Heart right ventricle (tissue), 16 donors: ENCODE measurements at regions not wholly inside any gene's neighbourhood (a gene's known extent, or its start where the extent isn't known, plus 50 kb on each side); places are given as distances from the start of the nearest gene placed in this dataset.
A peak's percentile ranks its signal among the peaks of the same experiment; 100 is the strongest.

ENCODE experiments used
- ATAC-seq, 8 donors: fragments of 200-7000 bp; cut with Tn5 transposase; one replicate each; pipeline ENCODE4 v1.9.1; 2020; ENCODE audit warnings: mild to moderate bottlenecking in 8 of 8, moderate library complexity in 8 of 8, moderate number of reproducible peaks in 1 of 8
- DNase-seq, 2 donors: peaks; one replicate each; pipeline ENCODE4 v3.0.0-alpha.2; 2020
- H3K27ac ChIP-seq, 10 donors: fragments of 200-600 bp; sonication (generic) in 2 of 10; one replicate each; pipeline versions ENCODE4 v1.5.0 to v1.8.0; 2020 to 2022; ENCODE audit warnings: mild to moderate bottlenecking in 3 of 10
- H3K27me3 ChIP-seq, 7 donors: fragments of 200-600 bp; one replicate each; pipeline ENCODE4 v1.8.0; 2021 to 2022; ENCODE audit warnings: mild to moderate bottlenecking in 2 of 7
- H3K36me3 ChIP-seq, 9 donors: fragments of 200-600 bp; sonication (generic) in 1 of 9; one replicate each; pipeline versions ENCODE4 v1.5.0 to v1.8.0; 2020 to 2022; ENCODE audit warnings: mild to moderate bottlenecking in 2 of 9
- H3K4me1 ChIP-seq, 9 donors: fragments of 200-600 bp; sonication (generic) in 1 of 9; one replicate each; pipeline versions ENCODE4 v1.5.0 to v1.8.0; 2020 to 2022; ENCODE audit warnings: mild to moderate bottlenecking in 4 of 9
- H3K4me3 ChIP-seq, 10 donors: fragments of 200-600 bp; sonication (generic) in 2 of 10; one replicate each; pipeline versions ENCODE4 v1.5.0 to v1.8.0; 2020 to 2022; ENCODE audit warnings: mild to moderate bottlenecking in 7 of 10, moderate library complexity in 2 of 10
- H3K9me3 ChIP-seq, 11 donors: fragments of 200-600 bp in 10 of 11; sonication (generic) in 2 of 11; one replicate each; pipeline versions ENCODE4 v1.5.0 to v1.8.0; 2013 to 2022; ENCODE audit warnings: mild to moderate bottlenecking in 2 of 11, control low read depth in 1 of 11, moderate library complexity in 1 of 11
- WGBS, 2 donors: extraction: QIAGEN DNeasy Blood & Tissue Kit; methylation state at CpG; one replicate each; pipeline ENCODE4 v1.1.7; 2013; ENCODE audit warnings: inconsistent platforms in 1 of 2; 5-methylcytosine and 5-hydroxymethylcytosine counted together
- intact Hi-C, 10 donors: fragments of 100-400 bp; cut with DNase I; formaldehyde crosslinking; loops; one replicate each; pipeline versions ENCODE4 v1.11.1 to v1.14.2; 2022
- TF ChIP-seq, protein P1 (sequence below), 9 donors: fragments of 200-600 bp; sonication (generic) in 2 of 9; IDR thresholded peaks; one replicate each; pipeline versions ENCODE4 v1.5.0 to v1.8.0; 2021 to 2022; ENCODE audit warnings: antibody characterized with exemption in 9 of 9, mild to moderate bottlenecking in 5 of 9, moderate library complexity in 1 of 9
- donor health status: Arrhythmogenic right ventricular cardiomyopathy.
- donor health status: ischemic (EF 13 %, LVEDD 7.1; RV severe dilation, severe dysfunction).
- donor health status: healthy with polysubstance abuse.
- donor health status: DM: no; HTN: yes; CAD: no.
- donor health status: DM: no; HTN: no; CAD: no.
- donor health status: ischemic (EF 25% LVEDD 6.9; RV normal size, moderate dysfunction).
- donor health status: ischemic (EF 25% LVEDD 5.7; RV mildly dilated, moderate dysfunction).
- donor health status: healthy.
- donor health status: DM: yes; HTN: yes; CAD: no.
- donor health status: Ischemic cardiomyopathy.
- donor health status: ischemic (EF 35%, LVEDD 5.7; RV mildly dilated, moderate dysfunction).
- donor health status: nonischemic (EF 11% LVEDD 7.7; RV severe dilation, severe dysfunction).
- donor health status: DM: yes; HTN: yes; CAD: no.
- donor health status: PGD.
- donor health status: ischemic (EF 29% LVEDD 5.4; RV normal size, mild dysfunction).
- donor health status: nonischemic (EF 23%, LVEDD 6.1; RV moderate dilation, normal function).

DNA sequence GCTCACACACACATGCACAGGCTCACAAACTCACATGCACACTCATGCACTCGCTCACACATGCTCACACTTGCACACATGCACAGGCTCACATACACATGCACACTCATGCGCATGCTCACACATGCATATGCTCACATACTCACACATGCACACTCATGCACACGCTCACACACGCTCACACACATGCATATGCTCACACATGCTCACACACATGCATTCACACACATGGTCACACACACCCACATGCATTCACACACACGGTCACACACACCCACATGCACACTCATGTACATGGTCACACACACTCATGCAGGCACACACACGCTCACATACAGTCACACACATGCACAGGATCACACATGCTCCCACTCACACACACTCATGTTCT is 132.8 kb upstream of the SMAD3 start:
- ATAC-seq (no peak), DNase-seq (no peak)
- no peaks in the 10 kb centered on the region for H3K27me3 ChIP-seq
- peaks cover 0 to 13% (median 0%) of the 10 kb centered on the region in 11 donors for H3K9me3 ChIP-seq
- intact Hi-C loops = no loop called here
- H3K27ac ChIP-seq = no peak overlapping the region
- H3K4me3 ChIP-seq = no peak overlapping the region
- H3K36me3 ChIP-seq = no peaks in the 10 kb centered on the region
- peaks cover 5 to 56% (median 40%) of the 10 kb centered on the region in 9 donors for H3K4me1 ChIP-seq
- TF ChIP-seq, protein P1, sequence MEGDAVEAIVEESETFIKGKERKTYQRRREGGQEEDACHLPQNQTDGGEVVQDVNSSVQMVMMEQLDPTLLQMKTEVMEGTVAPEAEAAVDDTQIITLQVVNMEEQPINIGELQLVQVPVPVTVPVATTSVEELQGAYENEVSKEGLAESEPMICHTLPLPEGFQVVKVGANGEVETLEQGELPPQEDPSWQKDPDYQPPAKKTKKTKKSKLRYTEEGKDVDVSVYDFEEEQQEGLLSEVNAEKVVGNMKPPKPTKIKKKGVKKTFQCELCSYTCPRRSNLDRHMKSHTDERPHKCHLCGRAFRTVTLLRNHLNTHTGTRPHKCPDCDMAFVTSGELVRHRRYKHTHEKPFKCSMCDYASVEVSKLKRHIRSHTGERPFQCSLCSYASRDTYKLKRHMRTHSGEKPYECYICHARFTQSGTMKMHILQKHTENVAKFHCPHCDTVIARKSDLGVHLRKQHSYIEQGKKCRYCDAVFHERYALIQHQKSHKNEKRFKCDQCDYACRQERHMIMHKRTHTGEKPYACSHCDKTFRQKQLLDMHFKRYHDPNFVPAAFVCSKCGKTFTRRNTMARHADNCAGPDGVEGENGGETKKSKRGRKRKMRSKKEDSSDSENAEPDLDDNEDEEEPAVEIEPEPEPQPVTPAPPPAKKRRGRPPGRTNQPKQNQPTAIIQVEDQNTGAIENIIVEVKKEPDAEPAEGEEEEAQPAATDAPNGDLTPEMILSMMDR (IDR thresholded peaks at IDR 0.05) = no peak
- WGBS, 2 donors = 87 to 97% methylated on average over 6 of the region's 6 CpGs

DNA sequence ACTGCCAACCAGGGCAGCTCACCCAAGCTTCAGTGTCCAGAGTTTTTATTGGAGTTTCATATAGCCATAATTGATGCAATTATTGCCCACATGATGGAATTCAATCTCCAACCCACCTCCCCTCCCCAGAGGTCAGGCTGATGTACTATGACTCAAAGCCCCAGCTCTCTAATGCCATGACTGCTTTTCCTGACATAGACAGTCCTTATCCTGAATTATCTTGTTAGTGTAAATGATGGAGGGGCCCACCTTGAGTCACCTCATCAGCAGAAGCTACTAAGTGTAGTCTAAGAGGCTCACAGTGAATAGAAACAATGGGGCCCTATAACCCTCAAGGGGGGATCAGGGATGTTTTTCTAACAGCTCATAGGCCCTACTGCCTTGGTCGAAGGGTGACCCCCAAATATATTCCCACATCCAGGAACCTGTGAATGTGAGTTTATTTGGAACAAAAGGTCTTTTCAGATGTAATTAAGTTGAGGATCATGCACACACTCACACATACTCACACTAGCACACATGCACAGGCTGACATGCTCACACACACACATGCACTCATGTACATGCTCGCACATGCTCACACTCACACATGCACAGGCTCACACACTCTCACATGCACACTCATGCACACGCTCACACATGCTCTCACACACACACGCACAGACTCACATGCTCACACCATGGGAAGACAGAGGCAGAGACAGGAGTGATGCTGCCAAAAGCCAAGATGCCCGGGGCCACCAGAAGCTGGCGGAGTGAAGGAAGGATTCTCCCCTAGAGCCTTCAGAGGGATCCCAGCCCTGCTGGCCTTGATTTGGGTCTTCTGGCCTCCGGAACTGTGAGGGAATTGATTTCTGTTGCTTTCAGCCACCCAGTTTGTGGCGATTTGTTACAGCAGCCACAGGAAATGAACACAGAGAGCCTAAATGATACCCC is 131.2 kb upstream of the SMAD3 start:
- no peak overlapping the region for H3K27ac ChIP-seq
- no peak overlapping the region for H3K4me3 ChIP-seq
- WGBS, 2 donors = 97 to 99% methylated on average over 8 of the region's 8 CpGs
- no peaks in the 10 kb centered on the region for H3K36me3 ChIP-seq
- peaks cover 5 to 43% (median 31%) of the 10 kb centered on the region in 9 donors for H3K4me1 ChIP-seq
- ATAC-seq = no peak
- intact Hi-C loops = no loop called here
- peaks cover 0 to 19% (median 0%) of the 10 kb centered on the region in 11 donors for H3K9me3 ChIP-seq
- no peak for DNase-seq
- TF ChIP-seq, protein P1 (IDR thresholded peaks at IDR 0.05) = no peak
- H3K27me3 ChIP-seq = no peaks in the 10 kb centered on the region

DNA sequence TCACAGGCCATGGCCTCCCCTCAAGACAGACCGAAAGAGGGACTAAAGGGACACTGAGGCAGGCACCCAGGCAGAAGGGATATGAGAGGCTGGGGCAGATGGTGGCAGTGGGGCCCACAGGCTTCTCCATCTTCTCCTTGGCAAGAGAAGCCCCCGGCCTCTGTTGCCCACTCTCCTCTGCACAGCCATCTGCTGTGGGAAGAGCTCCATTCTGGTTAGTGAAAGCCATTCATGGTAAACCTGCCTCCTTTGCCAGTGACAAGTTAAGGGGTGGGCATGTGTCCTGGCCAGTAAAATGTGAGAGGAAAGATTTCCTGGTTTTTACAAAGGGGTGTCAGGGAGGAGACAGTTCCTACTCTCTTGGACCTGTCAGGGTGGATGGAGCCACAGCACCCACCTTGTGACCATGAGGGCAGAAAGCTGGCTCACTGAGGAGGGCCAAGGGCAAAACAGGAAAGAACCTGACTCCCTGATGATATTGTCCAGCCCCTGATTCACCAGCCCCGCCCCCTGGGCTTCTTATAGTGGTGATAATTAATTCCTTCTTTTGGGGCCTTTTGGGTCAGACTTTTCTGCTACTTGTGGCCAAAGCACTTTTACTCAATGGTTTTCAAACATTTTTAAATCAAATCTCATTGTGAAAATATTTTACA is 130.4 kb upstream of the SMAD3 start:
- Histone ChIP-seq H3K9me3 (peaks cover 0 to 19% (median 0%) of the 10 kb centered on the region in 11 donors), H3K4me1 (peaks cover 5 to 43% (median 26%) of the 10 kb centered on the region in 9 donors), H3K27ac (no peak overlapping the region), H3K27me3 (no peaks in the 10 kb centered on the region), H3K36me3 (no peaks in the 10 kb centered on the region), H3K4me3 (no peak overlapping the region)
- intact Hi-C loops = no loop called here
- 93 to 99% methylated on average over 3 of the region's 3 CpGs for WGBS, 2 donors
- ATAC-seq = no peak
- TF ChIP-seq, protein P1 (IDR thresholded peaks at IDR 0.05) = no peak
- no peak for DNase-seq

DNA sequence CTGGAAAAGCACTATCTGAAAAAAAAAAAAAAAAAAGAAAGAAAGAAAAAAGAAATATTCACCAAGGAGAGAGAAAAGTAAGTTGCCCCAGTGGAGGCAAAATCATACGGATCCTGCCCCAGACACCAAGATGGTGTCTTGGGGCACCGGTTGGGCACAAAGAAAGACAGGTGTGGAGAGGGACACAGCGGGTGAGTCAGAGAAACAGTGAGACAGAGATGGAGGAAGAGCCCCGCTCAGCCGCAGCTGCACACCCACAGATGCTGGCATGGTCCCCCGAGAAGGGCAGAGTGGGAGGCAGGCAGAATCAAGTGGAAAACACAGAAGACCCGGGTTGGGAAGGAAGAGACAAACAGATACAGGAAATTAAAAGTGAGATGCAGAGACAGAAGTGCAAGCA is 129.7 kb upstream of the SMAD3 start:
- Histone ChIP-seq H3K36me3 (no peaks in the 10 kb centered on the region), H3K27ac (peak overlapping the region in 8 of 10 donors; percentile 30 to 73 (median 58)), H3K9me3 (peaks cover 0 to 19% (median 0%) of the 10 kb centered on the region in 11 donors), H3K4me1 (peaks cover 5 to 37% (median 22%) of the 10 kb centered on the region in 9 donors), H3K27me3 (no peaks in the 10 kb centered on the region), H3K4me3 (peak overlapping the region in 6 of 10 donors; percentile 23 to 52 (median 44))
- intact Hi-C loops = no loop called here
- no peak for ATAC-seq
- WGBS, 2 donors = 72 to 75% methylated on average over 7 of the region's 7 CpGs
- no peak for DNase-seq
- TF ChIP-seq, protein P1 (IDR thresholded peaks at IDR 0.05) = no peak
